ENCODE measurements at regions not wholly inside any gene's neighbourhood (a gene's known extent, or its start where the extent isn't known, plus 50 kb on each side); places are given as distances from the start of the nearest gene placed in this dataset.

DNA sequence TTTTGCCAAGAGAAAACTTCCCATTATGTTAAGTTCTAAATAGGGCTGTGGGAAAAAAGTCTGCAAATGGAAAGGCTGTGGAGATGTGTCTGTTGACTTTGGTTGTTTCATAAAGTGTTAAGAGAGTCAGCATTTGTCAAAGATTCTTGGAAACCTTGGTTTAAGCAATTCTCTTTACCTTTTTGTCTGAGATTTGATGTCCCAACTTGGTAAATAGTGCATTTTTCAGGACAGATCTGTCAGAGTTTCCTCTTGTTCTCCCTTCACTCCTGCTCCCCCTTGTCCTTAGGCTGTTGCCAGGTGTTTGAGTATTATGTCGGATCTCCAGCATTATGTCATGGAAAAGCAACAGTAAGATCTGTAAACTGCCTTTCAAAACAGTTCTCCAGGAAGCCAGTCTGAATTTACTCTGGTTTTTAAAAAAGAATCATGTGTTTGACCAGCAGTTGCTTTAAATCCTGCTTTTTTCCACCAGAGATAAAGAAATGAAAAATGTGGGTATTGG is 79.1 kb upstream of the ADAMTSL1 start:
- Histone ChIP-seq H3K79me2 (ENCODE audit: insufficient read depth, low read depth) (no peaks in the 10 kb centered on the region), H3K4me1 (ENCODE audit: low read depth, poor library complexity, severe bottlenecking) (no peaks in the 10 kb centered on the region), H3K4me2 (no peak overlapping the region), H3K9ac (no peak overlapping the region), H2AFZ (ENCODE audit: low read depth) (no peak overlapping the region), H3K4me3 (IDR thresholded peaks at IDR 0.05; ENCODE audit: insufficient read depth, low read depth, low read length) (no peak overlapping the region), H3K27ac (no peak overlapping the region), H3K36me3 (ENCODE audit: insufficient read depth) (no peaks in the 10 kb centered on the region), H4K20me1 (ENCODE audit: insufficient read depth) (no peaks in the 10 kb centered on the region), H3K27me3 (ENCODE audit: insufficient read depth, low read depth) (no peaks in the 10 kb centered on the region)
- TF ChIP-seq, protein P1, sequence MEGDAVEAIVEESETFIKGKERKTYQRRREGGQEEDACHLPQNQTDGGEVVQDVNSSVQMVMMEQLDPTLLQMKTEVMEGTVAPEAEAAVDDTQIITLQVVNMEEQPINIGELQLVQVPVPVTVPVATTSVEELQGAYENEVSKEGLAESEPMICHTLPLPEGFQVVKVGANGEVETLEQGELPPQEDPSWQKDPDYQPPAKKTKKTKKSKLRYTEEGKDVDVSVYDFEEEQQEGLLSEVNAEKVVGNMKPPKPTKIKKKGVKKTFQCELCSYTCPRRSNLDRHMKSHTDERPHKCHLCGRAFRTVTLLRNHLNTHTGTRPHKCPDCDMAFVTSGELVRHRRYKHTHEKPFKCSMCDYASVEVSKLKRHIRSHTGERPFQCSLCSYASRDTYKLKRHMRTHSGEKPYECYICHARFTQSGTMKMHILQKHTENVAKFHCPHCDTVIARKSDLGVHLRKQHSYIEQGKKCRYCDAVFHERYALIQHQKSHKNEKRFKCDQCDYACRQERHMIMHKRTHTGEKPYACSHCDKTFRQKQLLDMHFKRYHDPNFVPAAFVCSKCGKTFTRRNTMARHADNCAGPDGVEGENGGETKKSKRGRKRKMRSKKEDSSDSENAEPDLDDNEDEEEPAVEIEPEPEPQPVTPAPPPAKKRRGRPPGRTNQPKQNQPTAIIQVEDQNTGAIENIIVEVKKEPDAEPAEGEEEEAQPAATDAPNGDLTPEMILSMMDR (conservative IDR thresholded peaks at IDR 0.05; ENCODE audit: low read depth, low read length) = no peak

DNA sequence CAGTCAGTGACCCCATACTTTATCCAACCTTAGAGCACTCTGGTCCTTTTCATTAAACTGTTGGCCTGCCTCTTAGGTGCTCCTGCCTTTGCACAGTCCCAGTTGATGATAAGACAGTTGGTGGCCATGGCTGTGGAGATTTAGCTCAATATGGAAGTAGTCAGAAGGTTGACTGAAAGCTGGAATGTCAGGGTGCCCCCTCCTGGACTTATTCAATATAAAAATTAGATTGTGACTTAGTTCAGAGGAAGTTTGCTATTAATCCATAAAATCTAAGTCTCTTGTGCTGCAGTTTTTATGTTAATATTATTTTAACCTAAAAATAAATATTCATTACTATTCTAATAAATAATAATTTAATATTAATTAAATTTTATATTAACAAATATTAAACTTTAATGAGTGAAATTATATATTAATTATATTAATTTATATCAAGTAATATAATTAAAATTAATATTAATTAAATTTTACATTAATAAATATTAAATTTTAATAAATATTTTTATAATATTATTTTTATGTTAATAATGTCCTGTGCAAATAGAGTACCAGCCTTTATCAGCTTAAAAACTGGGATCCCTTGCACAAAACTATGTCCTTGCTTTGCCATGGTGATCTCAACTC is 77.7 kb upstream of the ADAMTSL1 start:
- no peak overlapping the region for H3K4me3 ChIP-seq (IDR thresholded peaks at IDR 0.05; ENCODE audit: insufficient read depth, low read depth, low read length)
- TF ChIP-seq, protein P1 (conservative IDR thresholded peaks at IDR 0.05; ENCODE audit: low read depth, low read length) = no peak; the same call in 1 of the 2 replicates
- H3K27me3 ChIP-seq (ENCODE audit: insufficient read depth, low read depth) = no peaks in the 10 kb centered on the region
- no peak overlapping the region for H2AFZ ChIP-seq (ENCODE audit: low read depth)
- no peaks in the 10 kb centered on the region for H3K36me3 ChIP-seq (ENCODE audit: insufficient read depth)
- no peaks in the 10 kb centered on the region for H3K79me2 ChIP-seq (ENCODE audit: insufficient read depth, low read depth)
- H3K27ac ChIP-seq = no peak overlapping the region
- H3K9ac ChIP-seq = no peak overlapping the region
- no peak overlapping the region for H3K4me2 ChIP-seq
- H3K4me1 ChIP-seq (ENCODE audit: low read depth, poor library complexity, severe bottlenecking) = no peaks in the 10 kb centered on the region
- H4K20me1 ChIP-seq (ENCODE audit: insufficient read depth) = no peaks in the 10 kb centered on the region

DNA sequence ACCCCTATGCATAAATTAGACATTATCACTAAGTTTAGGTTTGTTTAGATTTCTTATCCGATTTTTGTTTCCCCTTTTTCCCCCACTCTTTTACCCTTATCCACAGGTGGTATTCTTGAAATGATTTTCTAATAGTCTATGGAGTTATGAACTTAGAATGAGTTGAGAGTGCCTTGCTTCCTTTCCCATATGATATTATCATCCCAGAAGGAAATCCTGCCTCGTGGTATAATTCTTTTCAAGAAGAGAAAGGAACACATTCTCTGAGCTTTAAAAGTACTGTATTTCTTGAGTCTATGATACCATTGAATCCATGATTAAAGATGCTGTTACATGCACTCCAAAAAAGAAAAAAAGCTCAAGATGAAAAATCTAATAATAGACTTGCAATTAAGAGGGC is 76.9 kb upstream of the ADAMTSL1 start:
- no peak overlapping the region for H3K4me2 ChIP-seq
- H3K36me3 ChIP-seq (ENCODE audit: insufficient read depth) = no peaks in the 10 kb centered on the region
- H3K9ac ChIP-seq = no peak overlapping the region
- TF ChIP-seq, protein P1 (conservative IDR thresholded peaks at IDR 0.05; ENCODE audit: low read depth, low read length) = no peak
- H3K4me3 ChIP-seq (IDR thresholded peaks at IDR 0.05; ENCODE audit: insufficient read depth, low read depth, low read length) = no peak overlapping the region
- H3K79me2 ChIP-seq (ENCODE audit: insufficient read depth, low read depth) = no peaks in the 10 kb centered on the region
- no peak overlapping the region for H2AFZ ChIP-seq (ENCODE audit: low read depth)
- no peaks in the 10 kb centered on the region for H3K4me1 ChIP-seq (ENCODE audit: low read depth, poor library complexity, severe bottlenecking)
- H3K27me3 ChIP-seq (ENCODE audit: insufficient read depth, low read depth) = no peaks in the 10 kb centered on the region
- no peaks in the 10 kb centered on the region for H4K20me1 ChIP-seq (ENCODE audit: insufficient read depth)
- no peak overlapping the region for H3K27ac ChIP-seq

DNA sequence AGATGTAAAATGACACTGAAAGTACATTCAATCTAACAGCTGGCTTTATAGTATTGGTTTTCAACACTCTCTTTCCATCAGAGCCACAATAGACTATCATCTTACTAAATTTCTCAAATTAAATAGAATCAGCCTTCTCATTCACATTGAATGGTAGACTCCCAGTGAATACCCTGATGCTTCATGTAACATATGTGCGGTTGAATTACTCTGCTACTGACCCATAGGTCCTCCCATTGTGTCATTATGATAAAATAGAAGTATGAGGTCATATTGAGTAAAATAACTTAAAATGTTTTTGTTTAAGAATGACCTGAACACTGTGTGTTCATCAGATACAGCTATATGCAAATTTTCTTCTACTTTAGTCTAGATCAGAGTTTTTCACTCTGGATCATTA is 75.9 kb upstream of the ADAMTSL1 start:
- Histone ChIP-seq H2AFZ (ENCODE audit: low read depth) (no peak overlapping the region), H3K27ac (no peak overlapping the region), H3K79me2 (ENCODE audit: insufficient read depth, low read depth) (no peaks in the 10 kb centered on the region), H3K27me3 (ENCODE audit: insufficient read depth, low read depth) (no peaks in the 10 kb centered on the region), H3K9ac (no peak overlapping the region), H3K4me1 (ENCODE audit: low read depth, poor library complexity, severe bottlenecking) (no peaks in the 10 kb centered on the region), H3K4me2 (no peak overlapping the region), H4K20me1 (ENCODE audit: insufficient read depth) (no peaks in the 10 kb centered on the region), H3K4me3 (IDR thresholded peaks at IDR 0.05; ENCODE audit: insufficient read depth, low read depth, low read length) (no peak overlapping the region), H3K36me3 (ENCODE audit: insufficient read depth) (no peaks in the 10 kb centered on the region)
- TF ChIP-seq, protein P1 (conservative IDR thresholded peaks at IDR 0.05; ENCODE audit: low read depth, low read length) = no peak
